Mesothelial cell of epicardium (in vitro differentiated cells): ENCODE measurements at regions not wholly inside any gene's neighbourhood (a gene's known extent, or its start where the extent isn't known, plus 50 kb on each side); places are given as distances from the start of the nearest gene placed in this dataset.
"Not testable (repeated sequence)": the region's sequence is repeated elsewhere in the genome, so short reads cannot be mapped to it uniquely, and the experiment has no call there.

ENCODE experiments used
- DNase-seq, 2 experiments: peaks; one replicate each; pipeline ENCODE4 v3.0.0; 2021; ENCODE audit warnings: low spot score in 2 of 2; ENCODE audit not compliant: unreplicated experiment in 2 of 2
- H3K27ac Mint-ChIP-seq: 2 replicates; pipeline ENCODE4 v1.8.0; 2021; ENCODE audit warnings: mixed read lengths
- H3K27me3 Mint-ChIP-seq: 2 replicates; pipeline ENCODE4 v1.8.0; 2021; ENCODE audit warnings: low read depth, mixed read lengths
- H3K36me3 Mint-ChIP-seq: 2 replicates; pipeline ENCODE4 v1.8.0; 2021; ENCODE audit warnings: mixed read lengths
- H3K4me1 Mint-ChIP-seq: 2 replicates; pipeline ENCODE4 v1.8.0; 2021; ENCODE audit warnings: mixed read lengths
- H3K4me3 Mint-ChIP-seq: 2 replicates; pipeline ENCODE4 v1.8.0; 2021; ENCODE audit warnings: mild to moderate bottlenecking, moderate library complexity, mixed read lengths
- H3K9me3 Mint-ChIP-seq: 2 replicates; pipeline ENCODE4 v1.8.0; 2021; ENCODE audit warnings: mixed read lengths
- TF ChIP-seq, protein P1 (sequence below): fragments of 200-600 bp; sonication (generic); IDR thresholded peaks from one replicate; pipeline ENCODE4 v1.5.0; 2021; ENCODE audit warnings: antibody characterized with exemption; ENCODE audit not compliant: unreplicated experiment

DNA sequence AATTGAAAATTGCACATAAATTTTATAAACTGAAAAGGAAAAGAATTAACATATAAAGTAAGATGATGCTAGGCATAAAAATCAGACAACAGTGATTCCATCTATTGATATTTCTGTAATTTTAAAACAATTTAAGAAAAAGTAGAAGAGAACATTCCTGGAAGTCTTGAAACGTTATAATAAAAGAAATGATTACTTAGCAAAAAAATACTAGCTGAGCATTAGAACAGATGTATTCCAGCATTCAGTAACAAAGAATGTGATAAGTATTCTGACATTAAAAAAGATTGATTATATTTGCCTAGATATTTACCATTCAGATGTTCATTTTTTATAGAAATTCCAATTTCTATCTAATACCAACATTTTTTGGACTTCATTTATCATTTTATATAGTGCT is 120.1 kb upstream of the PPP1R9A start:
- peaks cover 3% of the 10 kb centered on the region for H3K36me3 Mint-ChIP-seq

DNA sequence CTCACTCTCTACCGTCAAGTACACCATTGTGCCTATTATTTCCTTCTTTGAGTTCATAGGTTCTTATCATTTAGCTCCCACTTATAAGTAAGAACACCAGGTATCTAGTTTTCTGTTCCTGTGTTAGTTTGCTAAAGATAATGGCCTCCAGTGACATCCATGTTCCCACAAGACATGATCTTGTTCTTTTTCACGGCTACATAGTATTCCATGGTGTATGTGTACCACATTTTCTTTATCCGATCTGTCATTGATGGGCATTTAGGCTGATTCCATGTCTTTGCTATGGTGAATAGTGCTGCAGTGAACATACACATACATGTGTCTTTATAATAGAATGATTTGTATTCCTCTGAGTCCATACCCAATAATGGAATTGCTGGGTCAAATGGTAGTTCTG is 119.0 kb upstream of the PPP1R9A start:
- not testable (repeated sequence) for H3K4me1 Mint-ChIP-seq, DNase-seq, H3K27ac Mint-ChIP-seq, H3K27me3 Mint-ChIP-seq, H3K4me3 Mint-ChIP-seq, H3K36me3 Mint-ChIP-seq
- H3K9me3 Mint-ChIP-seq, result peaks cover 38% of the 10 kb centered on the region

More for the DNA sequence above, 120.1 kb upstream of the PPP1R9A start:
- no peak for DNase-seq
- Mint-ChIP-seq H3K27ac (no peak overlapping the region), H3K9me3 (peaks cover 38% of the 10 kb centered on the region), H3K27me3 (no peaks in the 10 kb centered on the region), H3K4me3 (no peak overlapping the region), H3K4me1 (no peaks in the 10 kb centered on the region)
- TF ChIP-seq, protein P1, sequence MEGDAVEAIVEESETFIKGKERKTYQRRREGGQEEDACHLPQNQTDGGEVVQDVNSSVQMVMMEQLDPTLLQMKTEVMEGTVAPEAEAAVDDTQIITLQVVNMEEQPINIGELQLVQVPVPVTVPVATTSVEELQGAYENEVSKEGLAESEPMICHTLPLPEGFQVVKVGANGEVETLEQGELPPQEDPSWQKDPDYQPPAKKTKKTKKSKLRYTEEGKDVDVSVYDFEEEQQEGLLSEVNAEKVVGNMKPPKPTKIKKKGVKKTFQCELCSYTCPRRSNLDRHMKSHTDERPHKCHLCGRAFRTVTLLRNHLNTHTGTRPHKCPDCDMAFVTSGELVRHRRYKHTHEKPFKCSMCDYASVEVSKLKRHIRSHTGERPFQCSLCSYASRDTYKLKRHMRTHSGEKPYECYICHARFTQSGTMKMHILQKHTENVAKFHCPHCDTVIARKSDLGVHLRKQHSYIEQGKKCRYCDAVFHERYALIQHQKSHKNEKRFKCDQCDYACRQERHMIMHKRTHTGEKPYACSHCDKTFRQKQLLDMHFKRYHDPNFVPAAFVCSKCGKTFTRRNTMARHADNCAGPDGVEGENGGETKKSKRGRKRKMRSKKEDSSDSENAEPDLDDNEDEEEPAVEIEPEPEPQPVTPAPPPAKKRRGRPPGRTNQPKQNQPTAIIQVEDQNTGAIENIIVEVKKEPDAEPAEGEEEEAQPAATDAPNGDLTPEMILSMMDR, result no peak

DNA sequence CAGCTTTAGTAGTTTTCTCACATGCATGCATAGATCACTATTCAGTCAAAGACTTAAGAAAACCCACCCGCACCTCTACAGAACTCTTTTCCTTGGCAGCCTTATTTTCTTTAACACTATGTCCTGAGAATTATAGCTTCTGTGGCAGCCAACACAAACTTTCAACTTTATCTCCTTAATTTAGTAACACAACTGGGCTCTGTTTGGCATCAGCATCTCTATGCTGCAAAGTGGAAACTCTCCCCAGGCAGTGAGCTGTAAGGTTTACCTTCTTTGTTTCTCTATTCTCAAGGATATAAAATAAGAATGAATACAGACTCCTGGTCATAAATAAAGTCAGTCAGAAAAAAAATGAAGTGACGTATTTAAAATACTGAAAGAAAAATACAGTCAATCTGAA is 115.2 kb upstream of the PPP1R9A start:
- Mint-ChIP-seq H3K27ac (no peak overlapping the region), H3K4me1 (no peaks in the 10 kb centered on the region), H3K36me3 (peaks cover 3% of the 10 kb centered on the region), H3K4me3 (no peak overlapping the region), H3K9me3 (peaks cover 21% of the 10 kb centered on the region), H3K27me3 (no peaks in the 10 kb centered on the region)
- TF ChIP-seq, protein P1, result no peak
- DNase-seq, result no peak

DNA sequence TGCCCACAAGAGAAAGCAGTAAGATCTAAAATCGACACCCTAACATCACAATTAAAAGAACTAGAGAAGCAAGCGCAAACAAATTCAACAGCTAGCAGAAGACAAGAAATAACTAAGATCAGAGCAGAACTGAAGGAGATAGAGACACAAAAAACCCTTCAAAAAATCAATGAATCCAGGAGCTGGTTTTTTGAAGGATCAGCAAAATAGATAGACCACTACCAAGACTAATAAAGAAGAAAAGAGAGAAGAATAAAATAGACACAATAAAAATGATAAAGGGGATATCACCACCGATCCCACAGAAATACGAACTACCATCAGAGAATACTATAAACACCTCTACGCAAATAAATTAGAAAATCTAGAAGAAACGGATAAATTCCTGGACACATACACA is 110.0 kb upstream of the PPP1R9A start:
- H3K4me3 Mint-ChIP-seq, result not testable (repeated sequence)

DNA sequence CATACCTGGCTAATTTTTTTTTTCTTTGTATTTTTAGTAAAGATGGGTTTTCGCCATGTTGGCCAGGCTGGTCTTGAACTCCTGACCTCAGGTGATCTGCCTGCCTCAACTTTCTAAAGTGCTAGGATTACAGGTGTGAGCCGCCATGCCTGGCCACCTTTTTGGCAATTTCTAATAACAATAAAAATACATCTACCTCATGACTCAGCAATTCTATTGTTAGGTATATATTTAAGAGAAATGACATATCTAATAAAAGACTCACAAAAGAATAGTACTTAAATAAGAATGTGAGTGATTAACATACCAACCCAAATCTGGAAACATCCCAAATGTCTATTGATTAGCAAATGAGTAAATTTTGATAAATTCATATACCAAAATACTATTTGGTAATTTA is 103.6 kb upstream of the PPP1R9A start:
- no peak for DNase-seq
- Mint-ChIP-seq H3K4me1 (no peaks in the 10 kb centered on the region), H3K27ac (no peak overlapping the region), H3K9me3 (peaks cover 14% of the 10 kb centered on the region), H3K36me3 (peaks cover 4% of the 10 kb centered on the region), H3K27me3 (no peaks in the 10 kb centered on the region), H3K4me3 (no peak overlapping the region)
- TF ChIP-seq, protein P1, result no peak

More for the DNA sequence above, 110.0 kb upstream of the PPP1R9A start:
- not testable (repeated sequence) for H3K9me3 Mint-ChIP-seq, DNase-seq, H3K4me1 Mint-ChIP-seq, H3K27me3 Mint-ChIP-seq, H3K27ac Mint-ChIP-seq, H3K36me3 Mint-ChIP-seq

DNA sequence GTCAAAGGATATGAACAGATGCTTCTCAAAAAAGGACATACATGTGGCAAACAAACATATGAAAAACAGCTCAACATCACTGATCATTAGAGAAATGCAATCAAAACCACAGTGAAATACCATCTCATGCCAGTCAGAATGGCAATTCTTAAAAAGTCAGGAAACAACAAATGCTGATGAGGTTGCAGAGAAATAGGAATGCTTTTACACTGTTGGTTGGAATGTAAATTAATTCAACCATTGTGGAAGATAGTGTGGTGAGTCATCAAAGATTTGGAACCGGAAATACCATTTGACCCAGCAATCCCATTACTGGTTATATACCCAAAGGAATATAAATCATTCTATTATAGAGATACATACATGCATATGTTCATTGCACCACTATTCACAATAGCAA is 98.7 kb upstream of the PPP1R9A start:
- not testable (repeated sequence) for DNase-seq, H3K36me3 Mint-ChIP-seq, H3K27me3 Mint-ChIP-seq, H3K4me3 Mint-ChIP-seq, H3K27ac Mint-ChIP-seq, H3K4me1 Mint-ChIP-seq
- peaks cover 10% of the 10 kb centered on the region for H3K9me3 Mint-ChIP-seq

DNA sequence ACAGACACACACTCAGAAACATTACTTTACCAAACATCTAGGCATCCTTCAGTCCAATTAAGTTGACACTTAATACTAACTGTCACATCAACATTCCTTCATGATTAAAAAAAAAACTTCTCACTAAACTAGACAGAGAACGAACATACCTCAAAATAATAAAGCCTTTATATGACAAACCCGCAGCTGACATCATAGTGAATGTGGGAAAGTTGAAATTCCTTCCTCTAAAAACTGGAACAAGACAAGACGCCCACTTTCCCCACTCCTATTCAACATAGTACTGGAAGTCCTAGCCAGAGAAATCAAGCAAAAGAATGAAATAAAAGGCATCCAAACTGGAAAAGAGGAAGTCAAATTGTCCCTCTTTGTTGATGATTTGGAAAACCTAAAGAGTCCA is 96.9 kb upstream of the PPP1R9A start:
- Mint-ChIP-seq H3K4me3 (no peak overlapping the region), H3K4me1 (no peaks in the 10 kb centered on the region), H3K27ac (no peak overlapping the region), H3K9me3 (peaks cover 10% of the 10 kb centered on the region), H3K36me3 (peaks cover 4% of the 10 kb centered on the region), H3K27me3 (no peaks in the 10 kb centered on the region)
- DNase-seq, result no peak
- TF ChIP-seq, protein P1, result no peak
